GM12878 (cell line): ENCODE measurements at regions not wholly inside any gene's neighbourhood (a gene's known extent, or its start where the extent isn't known, plus 50 kb on each side); places are given as distances from the start of the nearest gene placed in this dataset.

ENCODE experiments used
- ATAC-seq: fragments of 200-7000 bp; cut with Tn5 transposase; 3 replicates; pipeline ENCODE4 v1.9.1; 2020; ENCODE audit warnings: mild to moderate bottlenecking, moderate library complexity
- BruUV-seq: library from RNA; stranded (reverse); fragments of 400-500 nt; replicated peaks from 2 replicates; lab custom pipeline; 2021; lab: Mats Ljungman, UMichigan
- CTCF ChIA-PET: fragments of 300-600 bp; sonication (Branson Sonifier 250); formaldehyde crosslinking; extraction: SDS; loops from one replicate; lab custom pipeline; 2021; ENCODE audit warnings: inconsistent platforms; lab: Yijun Ruan, JAX
- POLR2A ChIA-PET: fragments of 350-600 bp; formaldehyde crosslinking; extraction: SDS; loops from one replicate; lab custom pipeline; 2021; ENCODE audit warnings: inconsistent platforms; lab: Charles Lee
- RAD21 ChIA-PET: fragments of 300-600 bp; sonication (Branson Sonifier 250); formaldehyde crosslinking; loops from one replicate; lab custom pipeline; 2023; ENCODE audit warnings: antibody characterized with exemption; ENCODE audit not compliant: unreplicated experiment; lab: Charles Lee
- SMC1A ChIA-PET: fragments of 300-600 bp; sonication (Branson Sonifier 250); formaldehyde crosslinking; loops from one replicate; lab custom pipeline; 2023; ENCODE audit not compliant: unreplicated experiment, uncharacterized antibody; lab: Charles Lee
- DNase-seq: peaks from one replicate; pipeline ENCODE4 v3.0.0-alpha.2; 2011; ENCODE audit warnings: low read depth, low spot score
- FAIRE-seq: peaks from 3 replicates; lab custom pipeline; 2011; peaks lifted over from hg19 to GRCh38; lab: Jason Lieb, UNC
- H2AFZ ChIP-seq: 2 replicates; pipeline ENCODE4 v1.6.0; 2011; ENCODE audit warnings: low read depth, low read length, control low read depth; ENCODE audit not compliant: control insufficient read depth
- H3K27ac ChIP-seq: 2 replicates; pipeline ENCODE4 v1.5.1; 2011; ENCODE audit warnings: control low read depth; ENCODE audit not compliant: control insufficient read depth, insufficient read depth
- H3K27me3 ChIP-seq, 2 experiments: replicated peaks in 1 of 2; 2 replicates each; pipeline versions ENCODE4 v1.6.0 to v1.6.1; 2011; ENCODE audit warnings: low read length in 1 of 2; ENCODE audit not compliant: control insufficient read depth in 2 of 2, insufficient read depth in 2 of 2
- H3K36me3 ChIP-seq, 2 experiments: 2 replicates each; pipeline ENCODE4 v1.5.1; 2011; ENCODE audit warnings: low read length in 1 of 2; ENCODE audit not compliant: control insufficient read depth in 2 of 2, insufficient read depth in 2 of 2
- H3K4me1 ChIP-seq: 2 replicates; pipeline ENCODE4 v1.6.1; 2011; ENCODE audit warnings: mild to moderate bottlenecking, low read length, moderate library complexity, mixed read lengths; ENCODE audit not compliant: control insufficient read depth, insufficient read depth
- H3K4me2 ChIP-seq: 2 replicates; pipeline ENCODE4 v1.6.0; 2011; ENCODE audit warnings: control low read depth; ENCODE audit not compliant: control insufficient read depth, insufficient read depth
- H3K4me3 ChIP-seq: fragments of 200-600 bp; sonication (generic); 2 replicates; pipeline ENCODE4 v1.5.1; 2016
- H3K79me2 ChIP-seq: 2 replicates; pipeline ENCODE4 v1.6.0; 2011; ENCODE audit warnings: low read length; ENCODE audit not compliant: control insufficient read depth, insufficient read depth
- H3K9ac ChIP-seq: 2 replicates; pipeline ENCODE4 v1.8.0; 2011; ENCODE audit warnings: low read length, control low read depth, mixed read lengths; ENCODE audit not compliant: control insufficient read depth, insufficient read depth
- H3K9me3 ChIP-seq: replicated peaks from 3 replicates; pipeline ENCODE4 v1.5.1; 2011; ENCODE audit warnings: mild to moderate bottlenecking, low read length; ENCODE audit not compliant: control insufficient read depth, insufficient read depth
- H4K20me1 ChIP-seq: 2 replicates; pipeline ENCODE4 v1.6.0; 2011; ENCODE audit not compliant: control insufficient read depth, insufficient read depth
- BCL11A ChIP-seq: IDR thresholded peaks from 2 replicates; pipeline ENCODE4 v1.6.1; 2011; ENCODE audit warnings: low read depth, low read length
- CHD2 ChIP-seq: IDR thresholded peaks from 2 replicates; pipeline ENCODE4 v1.6.1; 2011; ENCODE audit warnings: low read depth, low read length, improper control_type of control experiment, borderline replicate concordance
- CREB1 ChIP-seq: IDR thresholded peaks from 2 replicates; pipeline ENCODE4 v1.6.1; 2012; ENCODE audit warnings: low read depth, mild to moderate bottlenecking, inconsistent platforms
- HDGF ChIP-seq: fragments of 450-650 bp; IDR thresholded peaks from 2 replicates; pipeline ENCODE4 v1.6.1; 2016; ENCODE audit warnings: antibody characterized with exemption
- IKZF1 ChIP-seq: fragments of 450-650 bp; conservative IDR thresholded peaks from 2 replicates; pipeline ENCODE4 v1.6.1; 2017; ENCODE audit warnings: antibody characterized with exemption, mild to moderate bottlenecking
- IRF5 ChIP-seq: fragments of 450-650 bp; IDR thresholded peaks from 2 replicates; pipeline ENCODE4 v1.6.1; 2017; ENCODE audit warnings: borderline replicate concordance
- RAD51 ChIP-seq: fragments of 450-650 bp; IDR thresholded peaks from 2 replicates; pipeline ENCODE4 v1.6.1; 2016; ENCODE audit warnings: moderate library complexity, mild to moderate bottlenecking, inconsistent platforms
- RCOR1 ChIP-seq: conservative IDR thresholded peaks from 2 replicates; pipeline ENCODE4 v1.6.1; 2012; ENCODE audit warnings: low read depth, low read length, improper control_type of control experiment
- SMAD1 ChIP-seq: fragments of 450-650 bp; IDR thresholded peaks from 2 replicates; pipeline ENCODE4 v1.6.1; 2018; ENCODE audit warnings: mild to moderate bottlenecking, low read depth; ENCODE audit not compliant: partially characterized antibody
- SPI1 ChIP-seq: IDR thresholded peaks from 2 replicates; pipeline ENCODE4 v1.6.1; 2011; ENCODE audit warnings: low read depth, mild to moderate bottlenecking, low read length, moderate library complexity, borderline replicate concordance; ENCODE audit not compliant: insufficient read depth
- SREBF2 ChIP-seq: IDR thresholded peaks from 2 replicates; pipeline ENCODE4 v1.6.1; 2012; ENCODE audit warnings: mild to moderate bottlenecking, low read length
- TCF7 ChIP-seq: IDR thresholded peaks from 2 replicates; pipeline ENCODE4 v1.6.1; 2014; ENCODE audit warnings: antibody characterized with exemption, borderline replicate concordance
- ZBED1 ChIP-seq: IDR thresholded peaks from 2 replicates; pipeline ENCODE4 v1.6.1; 2016; ENCODE audit warnings: borderline replicate concordance
- ZNF274 ChIP-seq: IDR thresholded peaks from one replicate; pipeline ENCODE4 v1.8.0; 2011; ENCODE audit not compliant: insufficient read length, insufficient read depth
- WGBS: methylation state at CpG from one replicate; pipeline ENCODE4 v1.1.6; 2016; ENCODE audit warnings: low lambda C conversion rate; ENCODE audit not compliant: insufficient replicate concordance, insufficient coverage; ENCODE audit errors: missing lambda C conversion rate; 5-methylcytosine and 5-hydroxymethylcytosine counted together
- in situ Hi-C: fragments of 300-500 bp; cut with MboI; formaldehyde crosslinking; loops from 9 replicates; pipeline ENCODE4 v1.14.3; 2018; ENCODE audit warnings: mixed read lengths
- intact Hi-C: fragments of 100-400 bp; cut with micrococcal nuclease; formaldehyde crosslinking; loops from one replicate; pipeline ENCODE4 v1.14.2; 2022; ENCODE audit not compliant: unreplicated experiment

- no peak overlapping the region for H3K4me3 ChIP-seq
- H3K36me3 ChIP-seq, result no peaks in the 10 kb centered on the region
- in situ Hi-C loops (no loop called here), intact Hi-C loops (no loop called here)
- TF ChIP-seq ZBED1 (no peak), ZNF274 (no peak), CHD2 (no peak), SREBF2 (no peak), RCOR1 (no peak), CREB1 (no peak), TCF7 (no peak), SPI1 (no peak), SMAD1 (no peak), IKZF1 (no peak), BCL11A (no peak), HDGF (no peak), RAD51 (no peak), IRF5 (no peak)
- no peaks in the 10 kb centered on the region for H3K9me3 ChIP-seq
- no peak overlapping the region for H3K9ac ChIP-seq
- ChIA-PET RAD21 (no interaction called here), CTCF (no interaction called here), SMC1A (no interaction called here), POLR2A (no interaction called here)
- no peaks in the 10 kb centered on the region for H3K4me1 ChIP-seq
- no peak for ATAC-seq
- no peak overlapping the region for H3K4me2 ChIP-seq
- DNase-seq, result no peak
- no peak overlapping the region for H3K27ac ChIP-seq
- H3K27me3 ChIP-seq, result no peaks in the 10 kb centered on the region
- no peak overlapping the region for H2AFZ ChIP-seq
- no TSS peak for BruUV-seq
- H4K20me1 ChIP-seq, result no peaks in the 10 kb centered on the region
- 0% methylated on average over 4 of the region's 4 CpGs for WGBS
- no peaks in the 10 kb centered on the region for H3K79me2 ChIP-seq
- no peak for FAIRE-seq
Observed at GRCh38 chr10:105473170-105473569, 832.1 kb downstream of the SORCS3 start.
